ENCODE measurements at regions not wholly inside any gene's neighbourhood (a gene's known extent, or its start where the extent isn't known, plus 50 kb on each side); places are given as distances from the start of the nearest gene placed in this dataset.

- no peak for TF ChIP-seq CTCF (IDR thresholded peaks at IDR 0.05; ENCODE audit: unreplicated experiment)
- peaks cover 61% of the 10 kb centered on the region for H3K36me3 Mint-ChIP-seq
Observed at GRCh38 chr12:124462750-124463149, 104.7 kb downstream of the NCOR2 start.

DNA sequence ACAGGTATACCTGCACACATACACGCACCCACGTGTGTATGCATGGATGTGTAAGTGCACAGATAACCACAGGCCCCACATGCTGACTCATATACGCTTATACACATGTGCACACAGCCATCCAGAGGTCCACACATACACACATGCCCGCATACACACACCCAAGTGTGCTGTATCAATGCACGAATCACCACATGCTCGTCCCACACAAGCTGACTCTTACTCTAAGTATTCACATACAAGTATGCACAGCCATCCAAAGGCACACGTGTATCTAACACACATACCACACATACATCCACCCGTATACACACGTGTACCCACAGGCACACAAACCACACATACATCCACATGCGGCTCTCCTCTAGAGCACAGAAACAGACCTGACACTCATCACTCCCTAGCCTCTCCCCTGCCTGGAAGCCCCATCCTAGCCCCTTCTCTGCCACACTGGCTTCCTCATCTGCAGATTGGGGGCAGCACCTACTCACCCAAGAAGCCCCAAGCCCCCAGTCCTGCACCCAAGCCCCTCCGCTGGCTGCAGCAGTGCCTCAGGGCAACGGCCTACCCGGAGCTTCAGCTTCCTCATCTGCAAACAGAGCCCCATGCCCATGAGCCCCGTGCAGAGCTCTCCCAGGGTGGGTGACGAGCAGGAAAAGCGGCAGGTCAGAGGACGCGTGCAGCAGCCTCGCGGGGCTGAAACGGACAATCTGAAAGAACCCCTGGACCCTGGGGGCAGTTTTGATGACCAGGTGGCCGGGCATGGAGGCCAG, 105.4 kb downstream of the NCOR2 start:
- no peak overlapping the region for H3K4me3 Mint-ChIP-seq

More at GRCh38 chr12:124462750-124463149, 104.7 kb downstream of the NCOR2 start:
- Mint-ChIP-seq H3K4me1 (peaks cover 7% of the 10 kb centered on the region), H3K4me3 (no peak overlapping the region), H3K27me3 (ENCODE audit: low read depth) (no peaks in the 10 kb centered on the region), H3K9me3 (peaks cover 4% of the 10 kb centered on the region), H3K27ac (no peak overlapping the region)
- no peak for DNase-seq (ENCODE audit: low spot score in 2 of 2, unreplicated experiment in 2 of 2)

GRCh38 chr12:124461241-124461673, 106.2 kb downstream of the NCOR2 start:
- H3K4me3 Mint-ChIP-seq: no peak overlapping the region
- no peak for DNase-seq (ENCODE audit: low spot score in 2 of 2, unreplicated experiment in 2 of 2)
- peaks cover 4% of the 10 kb centered on the region for H3K9me3 Mint-ChIP-seq
- peaks cover 7% of the 10 kb centered on the region for H3K4me1 Mint-ChIP-seq
- no peak overlapping the region for H3K27ac Mint-ChIP-seq
- no peak for TF ChIP-seq CTCF (IDR thresholded peaks at IDR 0.05; ENCODE audit: unreplicated experiment)
- no peaks in the 10 kb centered on the region for H3K27me3 Mint-ChIP-seq (ENCODE audit: low read depth)
- peaks cover 56% of the 10 kb centered on the region for H3K36me3 Mint-ChIP-seq

More for the DNA sequence above, 105.4 kb downstream of the NCOR2 start:
- no peak for DNase-seq (ENCODE audit: low spot score in 2 of 2, unreplicated experiment in 2 of 2)
- peaks cover 4% of the 10 kb centered on the region for H3K9me3 Mint-ChIP-seq
- no peak overlapping the region for H3K27ac Mint-ChIP-seq
- H3K4me1 Mint-ChIP-seq: peaks cover 7% of the 10 kb centered on the region
- peaks cover 61% of the 10 kb centered on the region for H3K36me3 Mint-ChIP-seq
- no peaks in the 10 kb centered on the region for H3K27me3 Mint-ChIP-seq (ENCODE audit: low read depth)
- no peak for TF ChIP-seq CTCF (IDR thresholded peaks at IDR 0.05; ENCODE audit: unreplicated experiment)

GRCh38 chr12:124460771-124461170, 106.6 kb downstream of the NCOR2 start:
- TF ChIP-seq CTCF (IDR thresholded peaks at IDR 0.05; ENCODE audit: unreplicated experiment): no peak
- peaks cover 56% of the 10 kb centered on the region for H3K36me3 Mint-ChIP-seq
- H3K27ac Mint-ChIP-seq: no peak overlapping the region
- peaks cover 4% of the 10 kb centered on the region for H3K9me3 Mint-ChIP-seq
- peaks cover 7% of the 10 kb centered on the region for H3K4me1 Mint-ChIP-seq
- no peaks in the 10 kb centered on the region for H3K27me3 Mint-ChIP-seq (ENCODE audit: low read depth)
- no peak overlapping the region for H3K4me3 Mint-ChIP-seq
- DNase-seq (ENCODE audit: low spot score in 2 of 2, unreplicated experiment in 2 of 2): no peak

DNA sequence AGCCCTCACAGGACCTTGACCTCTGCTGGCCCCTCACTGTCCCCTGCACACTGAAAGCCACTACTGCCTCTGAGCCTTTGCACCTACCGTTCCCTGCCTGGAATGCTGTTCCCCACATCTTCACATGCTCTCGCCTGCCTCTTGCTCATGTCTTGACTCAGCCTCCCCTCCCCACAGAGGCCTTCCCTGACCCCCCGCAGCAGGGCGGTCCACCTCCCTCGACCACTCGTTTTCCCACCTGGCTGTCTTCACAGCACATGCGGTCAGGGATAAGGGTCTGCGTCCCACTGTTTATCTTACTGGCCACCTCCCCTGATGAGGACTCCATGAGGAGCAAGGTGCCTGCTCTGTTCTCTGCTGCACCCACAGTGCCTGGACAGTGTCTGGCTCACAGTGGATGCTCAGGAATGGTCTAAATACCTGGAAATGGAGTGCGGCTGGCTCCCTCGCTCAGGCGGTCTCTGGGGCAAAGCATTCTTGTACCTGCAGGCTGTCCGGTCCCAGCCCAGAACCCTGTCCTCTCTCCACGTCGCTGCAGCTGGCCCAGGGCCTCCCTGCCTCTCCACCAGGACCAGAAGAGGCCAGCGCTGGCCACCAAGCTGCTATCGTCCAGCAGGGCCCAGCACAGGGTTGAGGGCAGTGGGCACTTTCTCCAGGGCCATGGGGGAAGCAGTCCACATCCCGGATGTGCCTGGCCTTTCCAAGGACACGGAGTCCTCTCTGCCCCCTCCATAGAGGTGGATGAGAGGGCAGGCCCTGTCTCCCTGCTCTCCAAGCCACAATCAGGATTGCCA, 107.4 kb downstream of the NCOR2 start:
- no peak for TF ChIP-seq CTCF (IDR thresholded peaks at IDR 0.05; ENCODE audit: unreplicated experiment)
- Mint-ChIP-seq H3K36me3 (peaks cover 50% of the 10 kb centered on the region), H3K27ac (no peak overlapping the region), H3K4me1 (peaks cover 7% of the 10 kb centered on the region), H3K27me3 (ENCODE audit: low read depth) (no peaks in the 10 kb centered on the region), H3K9me3 (peaks cover 4% of the 10 kb centered on the region), H3K4me3 (no peak overlapping the region)
- no peak for DNase-seq (ENCODE audit: low spot score in 2 of 2, unreplicated experiment in 2 of 2)
